Epidermal melanocyte (primary cell): ENCODE measurements at regions not wholly inside any gene's neighbourhood (a gene's known extent, or its start where the extent isn't known, plus 50 kb on each side); places are given as distances from the start of the nearest gene placed in this dataset.
"Not testable (repeated sequence)": the region's sequence is repeated elsewhere in the genome, so short reads cannot be mapped to it uniquely, and the experiment has no call there.

Experiments
- DNase-seq: peaks from one replicate; pipeline ENCODE4 v3.0.0; 2011; ENCODE audit warnings: low spot score; ENCODE audit not compliant: insufficient read length

- DNase-seq, result not testable (repeated sequence)
Observed at GRCh38 chr17:45554479-45554878, 64.0 kb upstream of the PLEKHM1 start.

- DNase-seq, result not testable (repeated sequence)
Observed at GRCh38 chr17:45558821-45559220, 68.3 kb upstream of the PLEKHM1 start.

DNA sequence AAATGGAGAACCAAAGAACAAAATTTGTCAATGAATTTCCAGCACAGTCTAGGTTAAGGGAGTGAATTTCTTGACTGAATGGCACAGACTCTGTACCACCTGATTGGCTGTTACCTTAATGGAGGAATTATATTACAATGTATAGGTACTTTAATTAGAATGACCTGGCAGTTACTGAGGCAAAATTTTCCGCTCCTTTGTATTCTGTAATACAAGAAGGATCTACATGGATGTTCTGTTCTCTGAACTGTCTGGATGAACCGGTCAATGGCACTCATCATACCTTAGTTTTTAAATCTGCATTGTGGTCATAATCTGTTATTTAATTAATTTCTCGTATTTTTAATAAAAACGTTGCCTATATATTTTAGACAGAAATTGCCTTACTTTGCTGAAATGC lies 72.3 kb upstream of the PLEKHM1 start:
- DNase-seq, result not testable (repeated sequence)

- not testable (repeated sequence) for DNase-seq
Observed at GRCh38 chr17:45563283-45563682, 72.8 kb upstream of the PLEKHM1 start.

- not testable (repeated sequence) for DNase-seq
Observed at GRCh38 chr17:45568275-45568674, 77.8 kb upstream of the PLEKHM1 start.

DNA sequence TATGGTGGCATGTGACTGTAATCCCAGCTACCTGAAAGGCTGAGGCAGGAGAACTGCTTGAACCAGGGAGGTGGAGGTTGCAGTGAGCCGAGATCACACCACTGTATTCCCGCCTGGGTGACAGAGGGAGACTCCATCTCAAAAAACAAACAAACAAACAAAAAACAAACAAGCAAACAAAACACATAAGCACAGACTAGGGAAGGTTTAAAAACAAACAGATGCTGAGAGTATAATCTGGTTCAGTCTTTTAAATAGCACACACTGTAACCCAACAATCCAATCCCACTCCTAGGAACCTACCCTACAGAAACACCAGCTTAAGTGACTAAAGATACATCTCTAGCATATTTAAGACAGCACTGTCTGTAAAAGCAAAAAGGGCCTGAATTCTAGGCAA lies 82.8 kb upstream of the PLEKHM1 start:
- not testable (repeated sequence) for DNase-seq

- no peak for DNase-seq
Observed at GRCh38 chr17:45573924-45574770, 83.6 kb upstream of the PLEKHM1 start.

DNA sequence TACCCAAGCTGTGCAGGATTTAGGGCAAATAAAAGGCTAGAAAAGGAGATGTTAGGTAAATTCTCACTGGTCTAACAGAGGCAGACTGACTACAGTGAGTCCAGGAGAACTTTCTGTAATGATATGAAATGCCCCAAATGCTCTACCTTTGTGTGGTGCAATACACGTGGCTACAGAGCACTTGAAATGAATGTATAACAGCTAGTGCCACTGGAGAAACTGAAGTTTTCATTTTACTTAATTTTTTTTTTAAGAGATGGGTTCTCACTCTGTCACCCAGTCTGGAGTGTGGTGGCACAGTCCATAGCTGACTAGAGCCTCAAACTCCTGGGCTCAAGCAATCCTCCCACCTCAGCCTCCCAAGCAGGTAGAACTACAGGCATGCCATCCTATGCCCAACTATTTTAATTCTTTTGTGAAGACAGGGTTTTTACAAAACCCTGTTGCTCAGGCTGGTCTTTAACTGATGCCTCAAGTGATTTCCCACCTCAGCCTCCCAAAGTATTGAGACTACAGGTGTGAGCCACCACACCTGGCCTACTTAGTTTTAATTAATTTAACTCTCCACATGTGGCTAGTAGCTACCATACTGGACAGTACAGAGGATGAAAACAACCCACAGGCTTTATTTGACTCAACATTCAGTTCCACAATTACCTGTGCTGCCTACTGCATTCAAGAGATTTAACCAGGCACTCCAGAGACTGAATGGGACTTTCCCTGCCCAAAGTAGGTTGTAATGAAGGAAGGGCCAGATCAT lies 84.8 kb upstream of the PLEKHM1 start:
- no peak for DNase-seq

- not testable (repeated sequence) for DNase-seq
Observed at GRCh38 chr17:45576527-45577307, 86.2 kb upstream of the PLEKHM1 start.

DNA sequence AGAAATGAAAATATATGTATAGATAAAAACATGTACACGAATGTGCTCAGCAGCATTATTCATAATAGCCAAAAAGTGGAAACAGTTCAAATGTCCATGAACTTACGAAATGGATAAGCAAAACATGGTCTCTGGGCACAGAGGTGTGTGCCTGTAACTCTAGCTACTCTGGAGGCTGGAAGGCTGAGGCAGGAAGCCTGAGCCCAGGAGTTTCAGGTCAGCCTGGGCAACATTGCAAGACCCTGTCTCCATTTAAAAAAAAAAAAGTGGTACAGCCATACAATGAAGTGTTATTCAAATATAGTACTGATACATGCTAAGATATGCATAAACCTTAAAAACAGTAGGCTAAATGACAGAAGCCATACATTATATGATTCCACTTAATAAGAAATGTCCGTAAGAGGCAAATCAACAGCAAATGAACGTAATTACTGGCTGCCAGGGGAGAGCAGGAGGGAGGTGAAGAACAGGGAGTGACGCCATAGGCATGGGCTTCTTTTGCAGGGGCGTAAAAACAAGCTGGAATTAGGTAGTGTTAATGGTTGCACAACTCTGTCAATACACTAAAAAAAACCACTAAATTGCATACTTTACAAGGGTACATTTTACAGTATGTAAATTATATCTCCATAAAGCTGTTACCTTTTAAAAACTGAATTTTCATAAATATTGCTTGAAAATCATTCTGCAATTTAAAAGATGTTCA lies 87.2 kb upstream of the PLEKHM1 start:
- no peak for DNase-seq

DNA sequence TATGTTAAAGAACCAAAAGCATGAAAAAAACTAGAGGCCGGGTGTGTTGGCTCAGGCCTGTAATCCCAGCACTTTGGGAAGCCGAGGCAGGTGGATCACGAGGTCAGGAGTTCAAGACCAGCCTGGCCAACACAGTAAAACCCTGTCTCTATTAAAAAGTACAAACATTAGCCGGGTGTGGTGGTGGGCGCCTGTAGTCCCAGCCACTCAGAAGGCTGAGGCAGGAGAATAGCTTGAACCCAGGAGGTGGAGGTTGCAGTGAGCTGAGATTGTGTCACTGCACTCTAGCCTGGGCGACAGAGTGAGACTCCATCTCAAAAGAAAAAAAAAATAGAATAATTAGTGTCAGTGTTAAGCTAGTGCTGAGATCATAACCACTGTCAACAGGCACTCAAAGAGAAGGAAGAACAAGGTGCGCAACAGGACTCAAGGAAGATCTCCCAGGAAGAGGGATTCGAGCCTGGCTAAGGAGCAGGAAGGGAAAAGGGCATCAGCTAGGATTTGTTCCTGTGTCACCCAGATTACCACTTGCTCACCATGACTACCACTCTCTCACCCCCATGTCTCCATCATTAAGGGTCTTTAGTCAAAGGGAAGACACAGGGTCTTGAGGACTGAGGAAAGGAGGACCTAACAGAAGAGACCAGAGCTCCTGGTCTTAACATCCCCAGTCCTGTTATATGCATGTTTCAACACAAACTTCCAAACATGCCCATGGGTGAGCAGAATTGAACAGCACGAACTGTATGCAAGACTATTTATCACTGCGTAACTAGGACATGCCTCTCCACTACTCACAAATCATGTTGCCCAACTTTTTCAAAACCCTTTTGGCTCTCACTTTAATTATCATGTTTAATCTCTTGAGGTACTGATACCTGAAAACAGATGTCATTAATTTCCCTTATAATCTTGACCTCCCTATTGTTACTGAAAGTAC lies 88.3 kb upstream of the PLEKHM1 start:
- no peak for DNase-seq

GRCh38 chr17:45579529-45580495 lies 89.3 kb upstream of the PLEKHM1 start:
- no peak for DNase-seq

- DNase-seq, result no peak
Observed at GRCh38 chr17:45580924-45581323, 90.4 kb upstream of the PLEKHM1 start.

- no peak for DNase-seq
Observed at GRCh38 chr17:45581860-45582259, 91.3 kb upstream of the PLEKHM1 start.

GRCh38 chr17:45584092-45585036 lies 93.8 kb upstream of the PLEKHM1 start:
- peak; percentile 66 for DNase-seq

GRCh38 chr17:45585037-45585733 lies 94.7 kb upstream of the PLEKHM1 start:
- DNase-seq, result peak; percentile 32
